GM18502 (cell line): ENCODE measurements at regions not wholly inside any gene's neighbourhood (a gene's known extent, or its start where the extent isn't known, plus 50 kb on each side); places are given as distances from the start of the nearest gene placed in this dataset.

ENCODE experiments used
- ATAC-seq: cut with Tn5 transposase; IDR thresholded peaks from one replicate; pipeline ENCODE4 v1.9.1; 2021; ENCODE audit warnings: mild to moderate bottlenecking; ENCODE audit not compliant: unreplicated experiment, poor library complexity

- ATAC-seq: no peak
These were observed 277.9 kb upstream of the SEMA6D start for GRCh38 chr15:47439146-47440111.

GRCh38 chr15:47442371-47442770 is 274.9 kb upstream of the SEMA6D start:
- ATAC-seq: no peak

GRCh38 chr15:47443839-47444238 is 273.5 kb upstream of the SEMA6D start:
- ATAC-seq: no peak

- no peak for ATAC-seq
These were observed 271.4 kb upstream of the SEMA6D start for GRCh38 chr15:47445723-47446392.

GRCh38 chr15:47460795-47461573 is 256.3 kb upstream of the SEMA6D start:
- no peak for ATAC-seq

GRCh38 chr15:47461652-47462141 is 255.6 kb upstream of the SEMA6D start:
- no peak for ATAC-seq

- ATAC-seq: no peak
These were observed 250.9 kb upstream of the SEMA6D start for GRCh38 chr15:47466357-47466756.

GRCh38 chr15:47470983-47471382 is 246.3 kb upstream of the SEMA6D start:
- no peak for ATAC-seq

- ATAC-seq: no peak
These were observed 244.1 kb upstream of the SEMA6D start for GRCh38 chr15:47473106-47473725.

- no peak for ATAC-seq
These were observed 243.5 kb upstream of the SEMA6D start for GRCh38 chr15:47473832-47474231.

GRCh38 chr15:47475336-47475735 is 242.0 kb upstream of the SEMA6D start:
- ATAC-seq: no peak

GRCh38 chr15:47477341-47477740 is 240.0 kb upstream of the SEMA6D start:
- no peak for ATAC-seq

- no peak for ATAC-seq
These were observed 233.2 kb upstream of the SEMA6D start for GRCh38 chr15:47484059-47484458.

- ATAC-seq: no peak
These were observed 232.3 kb upstream of the SEMA6D start for GRCh38 chr15:47484997-47485396.

GRCh38 chr15:47485419-47485818 is 231.9 kb upstream of the SEMA6D start:
- ATAC-seq: no peak

- ATAC-seq: no peak
These were observed 231.3 kb upstream of the SEMA6D start for GRCh38 chr15:47486040-47486439.

GRCh38 chr15:47492195-47492594 is 225.1 kb upstream of the SEMA6D start:
- no peak for ATAC-seq

- no peak for ATAC-seq
These were observed 223.7 kb upstream of the SEMA6D start for GRCh38 chr15:47493357-47494247.
